Trophoblast cell (in vitro differentiated cells and primary cell): ENCODE measurements at regions not wholly inside any gene's neighbourhood (a gene's known extent, or its start where the extent isn't known, plus 50 kb on each side); places are given as distances from the start of the nearest gene placed in this dataset.
"Not testable (repeated sequence)": the region's sequence is repeated elsewhere in the genome, so short reads cannot be mapped to it uniquely, and the experiment has no call there.

Experiments
- DNase-seq, 2 donors: peaks; one replicate each; pipeline ENCODE4 v3.0.0-alpha.2; 2016
- H2AFZ ChIP-seq: 2 replicates; pipeline ENCODE4 v1.6.1; 2013; ENCODE audit warnings: low read length, moderate library complexity, mild to moderate bottlenecking; ENCODE audit not compliant: insufficient read depth, poor library complexity
- H2AK5ac ChIP-seq: 2 replicates; pipeline ENCODE4 v1.6.1; 2013; ENCODE audit warnings: mild to moderate bottlenecking, low read length
- H2BK120ac ChIP-seq: 2 replicates; pipeline ENCODE4 v1.6.1; 2013; ENCODE audit warnings: low read length, mild to moderate bottlenecking, moderate library complexity; ENCODE audit not compliant: insufficient read depth, poor library complexity
- H2BK12ac ChIP-seq: 2 replicates; pipeline ENCODE4 v1.6.1; 2013; ENCODE audit warnings: mild to moderate bottlenecking, low read length, moderate library complexity
- H2BK5ac ChIP-seq: 2 replicates; pipeline ENCODE4 v1.6.1; 2013; ENCODE audit warnings: low read length, low read depth, moderate library complexity, mild to moderate bottlenecking; ENCODE audit not compliant: poor library complexity
- H3K14ac ChIP-seq: 2 replicates; pipeline ENCODE4 v1.6.1; 2013; ENCODE audit warnings: mild to moderate bottlenecking, low read length
- H3K18ac ChIP-seq: 2 replicates; pipeline ENCODE4 v1.6.1; 2013; ENCODE audit warnings: mild to moderate bottlenecking, low read length
- H3K23ac ChIP-seq: 2 replicates; pipeline ENCODE4 v1.6.1; 2013; ENCODE audit warnings: low read length
- H3K27ac ChIP-seq: 2 replicates; pipeline ENCODE4 v1.5.1; 2013; ENCODE audit warnings: low read depth, mild to moderate bottlenecking, inconsistent platforms, low read length, moderate library complexity
- H3K27me3 ChIP-seq: 2 replicates; pipeline ENCODE4 v1.6.1; 2013; ENCODE audit warnings: inconsistent platforms, mild to moderate bottlenecking, low read length, moderate library complexity; ENCODE audit not compliant: insufficient read depth
- H3K36me3 ChIP-seq, 2 experiments: 1 replicate in 1 of 2; 2 replicates in 1 of 2; pipeline ENCODE4 v1.6.1; 2013; ENCODE audit warnings: low read length in 2 of 2, mild to moderate bottlenecking in 2 of 2, moderate library complexity in 1 of 2; ENCODE audit not compliant: insufficient read depth in 2 of 2, control insufficient read depth in 1 of 2
- H3K4ac ChIP-seq: 2 replicates; pipeline ENCODE4 v1.6.1; 2013; ENCODE audit warnings: low read depth, mild to moderate bottlenecking, low read length, moderate library complexity
- H3K4me1 ChIP-seq, 2 experiments: 1 replicate in 1 of 2; 2 replicates in 1 of 2; pipeline ENCODE4 v1.6.1; 2013; ENCODE audit warnings: low read length in 2 of 2, mild to moderate bottlenecking in 2 of 2, moderate library complexity in 1 of 2; ENCODE audit not compliant: insufficient read depth in 2 of 2, control insufficient read depth in 1 of 2
- H3K4me2 ChIP-seq: 2 replicates; pipeline ENCODE4 v1.6.1; 2013; ENCODE audit warnings: inconsistent platforms, mild to moderate bottlenecking, low read length, moderate library complexity
- H3K4me3 ChIP-seq: 2 replicates; pipeline ENCODE4 v1.5.1; 2013; ENCODE audit warnings: mild to moderate bottlenecking, low read depth, low read length, inconsistent platforms
- H3K79me1 ChIP-seq: one replicate; pipeline ENCODE4 v1.6.1; 2013; ENCODE audit warnings: low read length
- H3K79me2 ChIP-seq: 2 replicates; pipeline ENCODE4 v1.6.1; 2013; ENCODE audit warnings: low read length, mild to moderate bottlenecking; ENCODE audit not compliant: control insufficient read depth, insufficient read depth, poor library complexity
- H3K9ac ChIP-seq: 2 replicates; pipeline ENCODE4 v1.6.1; 2013; ENCODE audit warnings: mild to moderate bottlenecking, low read length
- H3K9me3 ChIP-seq: 2 replicates; pipeline ENCODE4 v1.6.1; 2013; ENCODE audit warnings: low read depth, mild to moderate bottlenecking, control low read depth, inconsistent platforms, low read length; ENCODE audit not compliant: insufficient read depth
- H4K12ac ChIP-seq: 2 replicates; pipeline ENCODE4 v1.6.1; 2013; ENCODE audit warnings: low read depth, mild to moderate bottlenecking, low read length, moderate library complexity
- H4K8ac ChIP-seq: 2 replicates; pipeline ENCODE4 v1.6.1; 2013; ENCODE audit warnings: low read depth, mild to moderate bottlenecking, low read length, moderate library complexity
- H4K91ac ChIP-seq: one replicate; pipeline ENCODE4 v1.6.1; 2013; ENCODE audit warnings: low read depth, mild to moderate bottlenecking, low read length, moderate library complexity
- WGBS: extraction: QIAGEN DNeasy Blood & Tissue Kit; methylation state at CpG from one replicate; pipeline ENCODE4 v1.1.7; 2013; ENCODE audit warnings: missing lambda C conversion rate; ENCODE audit not compliant: insufficient read length, insufficient coverage; ENCODE audit errors: extremely low coverage; 5-methylcytosine and 5-hydroxymethylcytosine counted together

- not testable (repeated sequence) for H3K4ac ChIP-seq, H2AK5ac ChIP-seq, H3K79me1 ChIP-seq, H3K23ac ChIP-seq, H2AFZ ChIP-seq, H3K14ac ChIP-seq, H2BK12ac ChIP-seq, H3K9ac ChIP-seq, H3K79me2 ChIP-seq, H3K27me3 ChIP-seq, H4K12ac ChIP-seq, H2BK5ac ChIP-seq, H3K4me3 ChIP-seq, H2BK120ac ChIP-seq, H3K4me2 ChIP-seq, H3K36me3 ChIP-seq, H3K9me3 ChIP-seq, H4K8ac ChIP-seq, DNase-seq, H3K18ac ChIP-seq, H3K27ac ChIP-seq, H4K91ac ChIP-seq, H3K4me1 ChIP-seq
- no CpG with 5 or more reads among the region's 1 CpG for WGBS
Measured at GRCh38 chr11:109682788-109683187, 260.8 kb downstream of the C11orf87 start.

GRCh38 chr11:109695696-109696095, 273.7 kb downstream of the C11orf87 start:
- no peak overlapping the region for H4K12ac ChIP-seq
- H3K9ac ChIP-seq: no peak overlapping the region
- no peak overlapping the region for H3K14ac ChIP-seq
- no peaks in the 10 kb centered on the region for H3K36me3 ChIP-seq
- H4K91ac ChIP-seq: no peak overlapping the region
- no CpG with 5 or more reads among the region's 4 CpGs for WGBS
- H2BK120ac ChIP-seq: no peak overlapping the region
- H3K23ac ChIP-seq: no peak overlapping the region
- no peak overlapping the region for H2AFZ ChIP-seq
- no peak overlapping the region for H2BK12ac ChIP-seq
- no peak overlapping the region for H3K4ac ChIP-seq
- no peak overlapping the region for H4K8ac ChIP-seq
- no peaks in the 10 kb centered on the region for H3K79me1 ChIP-seq
- no peaks in the 10 kb centered on the region for H3K79me2 ChIP-seq
- peaks cover 0 to 3% of the 10 kb centered on the region in 2 experiments for H3K4me1 ChIP-seq
- H3K18ac ChIP-seq: no peak overlapping the region
- H3K27me3 ChIP-seq: no peaks in the 10 kb centered on the region
- H3K27ac ChIP-seq: no peak overlapping the region
- no peak overlapping the region for H3K4me3 ChIP-seq
- no peak overlapping the region for H2BK5ac ChIP-seq
- no peak overlapping the region for H3K4me2 ChIP-seq
- no peak for DNase-seq
- peaks cover 9% of the 10 kb centered on the region for H3K9me3 ChIP-seq
- H2AK5ac ChIP-seq: no peak overlapping the region

- no peak overlapping the region for H2BK5ac ChIP-seq
- no peak overlapping the region for H4K12ac ChIP-seq
- H4K91ac ChIP-seq: no peak overlapping the region
- H2AFZ ChIP-seq: no peak overlapping the region
- no peaks in the 10 kb centered on the region for H3K79me1 ChIP-seq
- DNase-seq: no peak
- peaks cover 9% of the 10 kb centered on the region for H3K9me3 ChIP-seq
- no peak overlapping the region for H2BK12ac ChIP-seq
- H3K79me2 ChIP-seq: no peaks in the 10 kb centered on the region
- H4K8ac ChIP-seq: no peak overlapping the region
- H3K4ac ChIP-seq: no peak overlapping the region
- no peak overlapping the region for H2BK120ac ChIP-seq
- H3K14ac ChIP-seq: no peak overlapping the region
- no peak overlapping the region for H3K27ac ChIP-seq
- no peaks in the 10 kb centered on the region for H3K27me3 ChIP-seq
- no CpG with 5 or more reads among the region's 3 CpGs for WGBS
- no peak overlapping the region for H3K9ac ChIP-seq
- H3K4me3 ChIP-seq: no peak overlapping the region
- H3K36me3 ChIP-seq: no peaks in the 10 kb centered on the region
- peaks cover 0 to 3% of the 10 kb centered on the region in 2 experiments for H3K4me1 ChIP-seq
- H3K18ac ChIP-seq: no peak overlapping the region
- H2AK5ac ChIP-seq: no peak overlapping the region
- H3K23ac ChIP-seq: no peak overlapping the region
- no peak overlapping the region for H3K4me2 ChIP-seq
Measured at GRCh38 chr11:109696191-109696897, 274.4 kb downstream of the C11orf87 start.

- Histone ChIP-seq H3K4me1 (peaks cover 0 to 3% of the 10 kb centered on the region in 2 experiments), H3K4ac (no peak overlapping the region), H3K79me2 (no peaks in the 10 kb centered on the region), H3K79me1 (no peaks in the 10 kb centered on the region), H2BK12ac (no peak overlapping the region), H3K4me3 (no peak overlapping the region), H3K4me2 (no peak overlapping the region), H4K12ac (no peak overlapping the region), H4K91ac (no peak overlapping the region), H2AK5ac (no peak overlapping the region), H4K8ac (no peak overlapping the region), H3K36me3 (no peaks in the 10 kb centered on the region), H2BK120ac (no peak overlapping the region), H3K27me3 (no peaks in the 10 kb centered on the region), H2BK5ac (no peak overlapping the region), H3K9me3 (peaks cover 9% of the 10 kb centered on the region), H2AFZ (no peak overlapping the region), H3K14ac (no peak overlapping the region), H3K9ac (no peak overlapping the region), H3K23ac (no peak overlapping the region), H3K27ac (no peak overlapping the region), H3K18ac (no peak overlapping the region)
- WGBS: no CpG with 5 or more reads among the region's 4 CpGs
- peak; percentile 9 to 77 for DNase-seq
Measured at GRCh38 chr11:109697140-109697843, 275.3 kb downstream of the C11orf87 start.
